Mammary epithelial cell (primary cell): ENCODE measurements at regions not wholly inside any gene's neighbourhood (a gene's known extent, or its start where the extent isn't known, plus 50 kb on each side); places are given as distances from the start of the nearest gene placed in this dataset.

Experiments used
- EZH2 ChIP-seq: IDR thresholded peaks from 2 replicates; pipeline ENCODE4 v1.6.1; 2012; ENCODE audit warnings: low read length, inconsistent platforms, borderline replicate concordance
- TF ChIP-seq, protein P1 (sequence below), 2 donors: IDR thresholded peaks in 1 of 2; conservative IDR thresholded peaks in 1 of 2; 2 replicates each; pipeline ENCODE4 v1.5.1; 2011 to 2012; ENCODE audit warnings: inconsistent platforms in 2 of 2, low read length in 2 of 2, mild to moderate bottlenecking in 2 of 2, control low read depth in 1 of 2, low read depth in 1 of 2; ENCODE audit not compliant: insufficient read depth in 1 of 2; ENCODE audit errors: extremely low read depth in 1 of 2

DNA sequence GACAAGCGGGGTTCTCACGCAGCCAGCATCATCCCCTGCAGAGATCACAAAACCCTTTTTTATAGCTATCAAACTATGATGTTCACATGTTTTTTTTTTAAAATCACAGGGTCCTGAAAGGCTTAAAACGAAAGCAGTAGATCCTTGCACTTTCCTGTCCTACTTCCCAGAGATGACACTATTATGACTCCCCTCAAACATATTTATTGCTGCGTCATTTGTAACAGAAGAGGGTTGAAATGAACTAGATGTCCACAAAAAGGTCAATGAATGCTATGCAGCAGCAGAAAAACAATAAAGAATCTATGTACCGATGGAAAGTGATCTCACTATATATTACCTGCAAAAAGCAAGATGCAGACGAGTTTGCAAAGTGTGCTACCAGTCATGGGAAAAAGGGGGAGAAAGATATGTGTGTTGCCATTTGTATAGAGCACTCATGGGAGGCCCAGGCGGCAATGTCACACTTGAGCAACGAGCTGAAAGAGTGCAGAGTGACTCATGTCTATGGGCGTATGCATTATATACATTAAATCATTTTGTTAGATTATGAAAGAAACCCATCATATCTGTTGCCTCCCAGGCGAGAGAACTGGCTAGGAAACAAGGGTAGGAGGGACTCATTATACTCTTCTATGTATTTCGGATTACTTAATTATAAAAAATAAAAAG is 68.9 kb upstream of the PARP1 start:
- TF ChIP-seq, protein P1, sequence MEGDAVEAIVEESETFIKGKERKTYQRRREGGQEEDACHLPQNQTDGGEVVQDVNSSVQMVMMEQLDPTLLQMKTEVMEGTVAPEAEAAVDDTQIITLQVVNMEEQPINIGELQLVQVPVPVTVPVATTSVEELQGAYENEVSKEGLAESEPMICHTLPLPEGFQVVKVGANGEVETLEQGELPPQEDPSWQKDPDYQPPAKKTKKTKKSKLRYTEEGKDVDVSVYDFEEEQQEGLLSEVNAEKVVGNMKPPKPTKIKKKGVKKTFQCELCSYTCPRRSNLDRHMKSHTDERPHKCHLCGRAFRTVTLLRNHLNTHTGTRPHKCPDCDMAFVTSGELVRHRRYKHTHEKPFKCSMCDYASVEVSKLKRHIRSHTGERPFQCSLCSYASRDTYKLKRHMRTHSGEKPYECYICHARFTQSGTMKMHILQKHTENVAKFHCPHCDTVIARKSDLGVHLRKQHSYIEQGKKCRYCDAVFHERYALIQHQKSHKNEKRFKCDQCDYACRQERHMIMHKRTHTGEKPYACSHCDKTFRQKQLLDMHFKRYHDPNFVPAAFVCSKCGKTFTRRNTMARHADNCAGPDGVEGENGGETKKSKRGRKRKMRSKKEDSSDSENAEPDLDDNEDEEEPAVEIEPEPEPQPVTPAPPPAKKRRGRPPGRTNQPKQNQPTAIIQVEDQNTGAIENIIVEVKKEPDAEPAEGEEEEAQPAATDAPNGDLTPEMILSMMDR (conservative IDR thresholded peaks at IDR 0.05 in 1 of 2, IDR thresholded peaks at IDR 0.05 in 1 of 2; ENCODE audit: extremely low read depth in 1 of 2, insufficient read depth in 1 of 2, low read depth in 1 of 2, low read length in 2 of 2): no peak
- no peak for TF ChIP-seq EZH2
